Thoracic aorta (tissue), 2 donors: ENCODE measurements at regions not wholly inside any gene's neighbourhood (a gene's known extent, or its start where the extent isn't known, plus 50 kb on each side); places are given as distances from the start of the nearest gene placed in this dataset.

ENCODE experiments used
- ATAC-seq: fragments of 150-250 bp; one replicate; pipeline ENCODE4 v1.8.0; 2017; ENCODE audit warnings: low read depth; ENCODE audit not compliant: insufficient number of reproducible peaks, low FRiP score
- DNase-seq: peaks from one replicate; pipeline ENCODE4 v3.0.0-alpha.2; 2020; ENCODE audit warnings: low spot score
- H3K27ac ChIP-seq, 2 donors: fragments of 200-600 bp; sonication (generic); 1 replicate in 1 of 2; 2 replicates in 1 of 2; pipeline ENCODE4 v1.5.1; 2016; ENCODE audit warnings: mild to moderate bottlenecking in 2 of 2, moderate library complexity in 2 of 2
- H3K27me3 ChIP-seq: fragments of 200-600 bp; sonication (generic); replicated peaks from 2 replicates; pipeline ENCODE4 v1.6.0; 2016; ENCODE audit warnings: mild to moderate bottlenecking; ENCODE audit not compliant: insufficient read depth
- H3K36me3 ChIP-seq: fragments of 200-600 bp; sonication (generic); one replicate; pipeline ENCODE4 v1.5.1; 2016
- H3K4me1 ChIP-seq, 2 donors: fragments of 200-600 bp; sonication (generic); 1 replicate in 1 of 2; 2 replicates in 1 of 2; pipeline versions ENCODE4 v1.5.1 to v1.6.0; 2016; ENCODE audit warnings: low read depth in 2 of 2, mild to moderate bottlenecking in 1 of 2; ENCODE audit not compliant: control insufficient read depth in 1 of 2
- H3K4me3 ChIP-seq: fragments of 200-600 bp; sonication (generic); 2 replicates; pipeline ENCODE4 v1.5.1; 2016; ENCODE audit warnings: mild to moderate bottlenecking
- H3K9me3 ChIP-seq: fragments of 200-600 bp; sonication (generic); 2 replicates; pipeline ENCODE4 v1.5.1; 2016
- CTCF ChIP-seq: fragments of 200-600 bp; sonication (generic); IDR thresholded peaks from one replicate; pipeline ENCODE4 v1.5.1; 2019; ENCODE audit warnings: antibody characterized with exemption

GRCh38 chr4:33349376-33349775 is 2629.2 kb downstream of the PCDH7 start:
- H3K9me3 ChIP-seq: no peaks in the 10 kb centered on the region
- ATAC-seq: no peak
- no peaks in the 10 kb centered on the region for H3K36me3 ChIP-seq
- no peak for TF ChIP-seq CTCF
- no peaks in the 10 kb centered on the region for H3K4me1 ChIP-seq
- H3K4me3 ChIP-seq: no peak overlapping the region
- H3K27ac ChIP-seq: no peak overlapping the region
- no peak for DNase-seq
- no peaks in the 10 kb centered on the region for H3K27me3 ChIP-seq

GRCh38 chr4:33357121-33357520 is 2637.0 kb downstream of the PCDH7 start:
- Histone ChIP-seq H3K4me1 (no peaks in the 10 kb centered on the region), H3K27me3 (no peaks in the 10 kb centered on the region), H3K27ac (no peak overlapping the region), H3K9me3 (no peaks in the 10 kb centered on the region), H3K36me3 (no peaks in the 10 kb centered on the region), H3K4me3 (no peak overlapping the region)
- TF ChIP-seq CTCF: no peak
- DNase-seq (no peak), ATAC-seq (no peak)

- Histone ChIP-seq H3K27ac (no peak overlapping the region), H3K4me1 (no peaks in the 10 kb centered on the region), H3K36me3 (no peaks in the 10 kb centered on the region), H3K4me3 (no peak overlapping the region), H3K27me3 (no peaks in the 10 kb centered on the region), H3K9me3 (no peaks in the 10 kb centered on the region)
- DNase-seq (no peak), ATAC-seq (no peak)
- no peak for TF ChIP-seq CTCF
Measured at GRCh38 chr4:33369446-33369845, 2649.3 kb downstream of the PCDH7 start.

- no peak overlapping the region for H3K27ac ChIP-seq
- TF ChIP-seq CTCF: no peak
- DNase-seq (no peak), ATAC-seq (no peak)
- no peaks in the 10 kb centered on the region for H3K27me3 ChIP-seq
- H3K4me1 ChIP-seq: no peaks in the 10 kb centered on the region
- H3K4me3 ChIP-seq: no peak overlapping the region
- no peaks in the 10 kb centered on the region for H3K36me3 ChIP-seq
- no peaks in the 10 kb centered on the region for H3K9me3 ChIP-seq
Measured at GRCh38 chr4:33381816-33382215, 2661.6 kb downstream of the PCDH7 start.

- ATAC-seq (no peak), DNase-seq (no peak)
- no peak overlapping the region for H3K4me3 ChIP-seq
- H3K27me3 ChIP-seq: no peaks in the 10 kb centered on the region
- no peak for TF ChIP-seq CTCF
- no peak overlapping the region for H3K27ac ChIP-seq
- H3K4me1 ChIP-seq: no peaks in the 10 kb centered on the region
- no peaks in the 10 kb centered on the region for H3K9me3 ChIP-seq
- H3K36me3 ChIP-seq: no peaks in the 10 kb centered on the region
Measured at GRCh38 chr4:33386764-33387163, 2666.6 kb downstream of the PCDH7 start.
